Mesendoderm (in vitro differentiated cells): ENCODE measurements at regions not wholly inside any gene's neighbourhood (a gene's known extent, or its start where the extent isn't known, plus 50 kb on each side); places are given as distances from the start of the nearest gene placed in this dataset.

ENCODE experiments used
- DNase-seq: peaks from one replicate; pipeline ENCODE4 v3.0.0; 2013
- H2AK5ac ChIP-seq: 2 replicates; pipeline ENCODE4 v1.6.1; 2013; ENCODE audit warnings: low read length, inconsistent platforms
- H2BK120ac ChIP-seq: 2 replicates; pipeline ENCODE4 v1.6.1; 2013; ENCODE audit warnings: low read depth, mild to moderate bottlenecking, low read length, moderate library complexity, mixed read lengths
- H2BK15ac ChIP-seq: replicated peaks from 2 replicates; pipeline ENCODE4 v1.6.1; 2013; ENCODE audit warnings: low read depth, mild to moderate bottlenecking, moderate library complexity
- H2BK5ac ChIP-seq: 2 replicates; pipeline ENCODE4 v1.6.1; 2013; ENCODE audit warnings: low read length, inconsistent platforms
- H3K18ac ChIP-seq: 2 replicates; pipeline ENCODE4 v1.6.1; 2013; ENCODE audit warnings: mild to moderate bottlenecking, low read length, mixed read lengths
- H3K23ac ChIP-seq: one replicate; pipeline ENCODE4 v1.6.1; 2013; ENCODE audit warnings: low read length
- H3K27ac ChIP-seq: 2 replicates; pipeline ENCODE4 v1.5.1; 2013; ENCODE audit warnings: low read depth, mild to moderate bottlenecking, inconsistent platforms, low read length, moderate library complexity
- H3K27me3 ChIP-seq: 2 replicates; pipeline ENCODE4 v1.6.1; 2013; ENCODE audit warnings: low read length, control low read depth, mild to moderate bottlenecking, inconsistent platforms; ENCODE audit not compliant: insufficient read depth, poor library complexity
- H3K36me3 ChIP-seq: 2 replicates; pipeline ENCODE4 v1.6.1; 2013; ENCODE audit warnings: low read length, inconsistent platforms; ENCODE audit not compliant: control insufficient read depth, insufficient read depth
- H3K4ac ChIP-seq: one replicate; pipeline ENCODE4 v1.6.1; 2013; ENCODE audit warnings: low read depth, mild to moderate bottlenecking, low read length, moderate library complexity
- H3K4me1 ChIP-seq: 2 replicates; pipeline ENCODE4 v1.6.1; 2013; ENCODE audit warnings: low read depth, low read length, inconsistent platforms; ENCODE audit not compliant: control insufficient read depth
- H3K4me2 ChIP-seq: 2 replicates; pipeline ENCODE4 v1.6.1; 2013; ENCODE audit warnings: low read length
- H3K4me3 ChIP-seq: 2 replicates; pipeline ENCODE4 v1.5.1; 2013; ENCODE audit warnings: mild to moderate bottlenecking, low read length
- H3K56ac ChIP-seq: one replicate; pipeline ENCODE4 v1.6.1; 2013; ENCODE audit warnings: low read length
- H3K79me1 ChIP-seq: 2 replicates; pipeline ENCODE4 v1.6.1; 2013; ENCODE audit warnings: low read length, inconsistent platforms
- H3K79me2 ChIP-seq: 2 replicates; pipeline ENCODE4 v1.6.1; 2013; ENCODE audit warnings: mild to moderate bottlenecking, low read length; ENCODE audit not compliant: control insufficient read depth, insufficient read depth
- H3K9ac ChIP-seq: 2 replicates; pipeline ENCODE4 v1.6.1; 2013; ENCODE audit warnings: low read length, inconsistent platforms
- H4K5ac ChIP-seq: one replicate; pipeline ENCODE4 v1.6.1; 2013; ENCODE audit warnings: low read length
- H4K8ac ChIP-seq: one replicate; pipeline ENCODE4 v1.6.1; 2013; ENCODE audit warnings: low read depth, mild to moderate bottlenecking, control low read depth, low read length, moderate library complexity
- WGBS: extraction: QIAGEN DNeasy Blood & Tissue Kit; methylation state at CpG from one replicate; pipeline ENCODE4 v1.1.7; 2013; ENCODE audit warnings: low lambda C conversion rate, missing lambda C conversion rate; ENCODE audit not compliant: insufficient coverage; ENCODE audit errors: extremely low coverage; 5-methylcytosine and 5-hydroxymethylcytosine counted together

GRCh38 chr2:142299021-142299420 lies 168.2 kb upstream of the LRP1B start:
- Histone ChIP-seq H3K27ac (no peak overlapping the region), H3K4me3 (no peak overlapping the region), H3K79me1 (no peaks in the 10 kb centered on the region), H3K23ac (no peak overlapping the region), H3K79me2 (no peaks in the 10 kb centered on the region), H3K27me3 (no peaks in the 10 kb centered on the region), H2AK5ac (no peak overlapping the region), H4K5ac (no peak overlapping the region), H2BK120ac (no peak overlapping the region), H3K9ac (no peak overlapping the region), H3K4me2 (no peak overlapping the region), H3K36me3 (no peaks in the 10 kb centered on the region), H4K8ac (no peak overlapping the region), H3K4ac (no peak overlapping the region), H2BK5ac (no peak overlapping the region), H3K4me1 (no peaks in the 10 kb centered on the region), H3K56ac (no peak overlapping the region), H2BK15ac (no peak overlapping the region), H3K18ac (no peak overlapping the region)
- no peak for DNase-seq

- H3K9ac ChIP-seq, result no peak overlapping the region
- H2AK5ac ChIP-seq, result no peak overlapping the region
- DNase-seq, result no peak
- H3K4me3 ChIP-seq, result no peak overlapping the region
- H3K4ac ChIP-seq, result no peak overlapping the region
- no peak overlapping the region for H4K5ac ChIP-seq
- H3K27ac ChIP-seq, result no peak overlapping the region
- no peak overlapping the region for H3K4me2 ChIP-seq
- WGBS, result no CpG with 5 or more reads among the region's 2 CpGs
- H3K79me2 ChIP-seq, result no peaks in the 10 kb centered on the region
- no peak overlapping the region for H2BK15ac ChIP-seq
- H3K79me1 ChIP-seq, result no peaks in the 10 kb centered on the region
- H3K4me1 ChIP-seq, result no peaks in the 10 kb centered on the region
- H3K18ac ChIP-seq, result no peak overlapping the region
- no peak overlapping the region for H2BK5ac ChIP-seq
- H3K23ac ChIP-seq, result no peak overlapping the region
- no peak overlapping the region for H3K56ac ChIP-seq
- no peaks in the 10 kb centered on the region for H3K27me3 ChIP-seq
- H4K8ac ChIP-seq, result no peak overlapping the region
- no peaks in the 10 kb centered on the region for H3K36me3 ChIP-seq
- H2BK120ac ChIP-seq, result no peak overlapping the region
These were observed 163.4 kb upstream of the LRP1B start for GRCh38 chr2:142294225-142294624.

- H3K4me2 ChIP-seq, result no peak overlapping the region
- no CpG with 5 or more reads among the region's 2 CpGs for WGBS
- no peak overlapping the region for H4K8ac ChIP-seq
- H3K18ac ChIP-seq, result no peak overlapping the region
- H3K4ac ChIP-seq, result no peak overlapping the region
- H3K56ac ChIP-seq, result no peak overlapping the region
- H4K5ac ChIP-seq, result no peak overlapping the region
- H3K79me2 ChIP-seq, result no peaks in the 10 kb centered on the region
- DNase-seq, result peak; percentile 47
- no peak overlapping the region for H3K27ac ChIP-seq
- H2AK5ac ChIP-seq, result no peak overlapping the region
- H3K9ac ChIP-seq, result no peak overlapping the region
- H3K4me1 ChIP-seq, result no peaks in the 10 kb centered on the region
- H3K23ac ChIP-seq, result no peak overlapping the region
- no peak overlapping the region for H2BK120ac ChIP-seq
- H3K4me3 ChIP-seq, result no peak overlapping the region
- no peaks in the 10 kb centered on the region for H3K27me3 ChIP-seq
- no peaks in the 10 kb centered on the region for H3K36me3 ChIP-seq
- no peaks in the 10 kb centered on the region for H3K79me1 ChIP-seq
- H2BK15ac ChIP-seq, result no peak overlapping the region
- H2BK5ac ChIP-seq, result no peak overlapping the region
These were observed 161.2 kb upstream of the LRP1B start for GRCh38 chr2:142291969-142292368.

- H2BK120ac ChIP-seq, result no peak overlapping the region
- H4K8ac ChIP-seq, result no peak overlapping the region
- no peaks in the 10 kb centered on the region for H3K79me2 ChIP-seq
- no peak overlapping the region for H3K23ac ChIP-seq
- no peak overlapping the region for H3K18ac ChIP-seq
- DNase-seq, result no peak
- H3K79me1 ChIP-seq, result no peaks in the 10 kb centered on the region
- no peak overlapping the region for H3K4me3 ChIP-seq
- H3K36me3 ChIP-seq, result no peaks in the 10 kb centered on the region
- H3K4me2 ChIP-seq, result no peak overlapping the region
- no peak overlapping the region for H3K9ac ChIP-seq
- no peak overlapping the region for H2BK5ac ChIP-seq
- no peak overlapping the region for H4K5ac ChIP-seq
- no peak overlapping the region for H3K56ac ChIP-seq
- H2AK5ac ChIP-seq, result no peak overlapping the region
- no CpG with 5 or more reads among the region's 3 CpGs for WGBS
- H3K27ac ChIP-seq, result no peak overlapping the region
- H2BK15ac ChIP-seq, result no peak overlapping the region
- no peak overlapping the region for H3K4ac ChIP-seq
- H3K4me1 ChIP-seq, result no peaks in the 10 kb centered on the region
- H3K27me3 ChIP-seq, result no peaks in the 10 kb centered on the region
These were observed 160.1 kb upstream of the LRP1B start for GRCh38 chr2:142290931-142291330.

GRCh38 chr2:142286618-142287017 lies 155.8 kb upstream of the LRP1B start:
- Histone ChIP-seq H3K18ac (no peak overlapping the region), H3K4me2 (no peak overlapping the region), H2BK5ac (no peak overlapping the region), H2AK5ac (no peak overlapping the region), H4K5ac (no peak overlapping the region), H3K27me3 (no peaks in the 10 kb centered on the region), H3K23ac (no peak overlapping the region), H3K79me2 (no peaks in the 10 kb centered on the region), H3K27ac (no peak overlapping the region), H3K9ac (no peak overlapping the region), H4K8ac (no peak overlapping the region), H2BK15ac (no peak overlapping the region), H3K4me3 (no peak overlapping the region), H3K79me1 (no peaks in the 10 kb centered on the region), H3K56ac (no peak overlapping the region), H2BK120ac (no peak overlapping the region), H3K4me1 (no peaks in the 10 kb centered on the region), H3K36me3 (no peaks in the 10 kb centered on the region), H3K4ac (no peak overlapping the region)
- WGBS, result no CpG with 5 or more reads among the region's 7 CpGs
- peak; percentile 85 for DNase-seq

- Histone ChIP-seq H3K4me1 (no peaks in the 10 kb centered on the region), H3K4me2 (no peak overlapping the region), H3K4me3 (no peak overlapping the region), H3K27me3 (no peaks in the 10 kb centered on the region), H4K5ac (no peak overlapping the region), H4K8ac (no peak overlapping the region), H3K23ac (no peak overlapping the region), H3K27ac (no peak overlapping the region), H3K79me2 (no peaks in the 10 kb centered on the region), H3K18ac (no peak overlapping the region), H3K4ac (no peak overlapping the region), H3K56ac (no peak overlapping the region), H2BK15ac (no peak overlapping the region), H3K79me1 (no peaks in the 10 kb centered on the region), H2BK5ac (no peak overlapping the region), H3K9ac (no peak overlapping the region), H2BK120ac (no peak overlapping the region), H3K36me3 (no peaks in the 10 kb centered on the region), H2AK5ac (no peak overlapping the region)
- WGBS, result no CpG with 5 or more reads among the region's 4 CpGs
- DNase-seq, result peak; percentile 29
These were observed 154.7 kb upstream of the LRP1B start for GRCh38 chr2:142285480-142285879.
